Transverse colon (tissue), 3 donors: ENCODE measurements at regions not wholly inside any gene's neighbourhood (a gene's known extent, or its start where the extent isn't known, plus 50 kb on each side); places are given as distances from the start of the nearest gene placed in this dataset.

ENCODE experiments used
- CTCF ChIP-seq, 5 experiments: fragments of 200-600 bp in 3 of 5; fragments of 450-650 bp in 2 of 5; sonication (generic) in 3 of 5; IDR thresholded peaks; 1 replicate in 2 of 5; 2 replicates in 3 of 5; pipeline ENCODE4 v1.5.1; 2016 to 2017; ENCODE audit warnings: antibody characterized with exemption in 5 of 5, inconsistent platforms in 3 of 5, mild to moderate bottlenecking in 2 of 5, moderate library complexity in 1 of 5
- POLR2A ChIP-seq: fragments of 450-650 bp; IDR thresholded peaks from one replicate; pipeline ENCODE4 v1.6.1; 2016; ENCODE audit warnings: antibody characterized with exemption, mild to moderate bottlenecking, moderate library complexity

GRCh38 chr2:160565099-160565845, 71.7 kb upstream of the RBMS1 start:
- TF ChIP-seq CTCF (IDR thresholded peaks at IDR 0.05): no peak
- no peak for TF ChIP-seq POLR2A
